GM12878 (cell line): ENCODE measurements at regions not wholly inside any gene's neighbourhood (a gene's known extent, or its start where the extent isn't known, plus 50 kb on each side); places are given as distances from the start of the nearest gene placed in this dataset.

Source experiments
- BHLHE40 ChIP-seq, 2 experiments: fragments of 450-650 bp in 1 of 2; IDR thresholded peaks; 2 replicates each; pipeline ENCODE4 v1.6.1; 2011 to 2017; ENCODE audit warnings: low read depth in 2 of 2, borderline replicate concordance in 1 of 2, improper control_type of control experiment in 1 of 2, low read length in 1 of 2, mild to moderate bottlenecking in 1 of 2
- CBFB ChIP-seq: IDR thresholded peaks from 2 replicates; pipeline ENCODE4 v1.6.1; 2016; ENCODE audit warnings: antibody characterized with exemption, low read depth
- CBX3 ChIP-seq: fragments of 200-600 bp; sonication (generic); IDR thresholded peaks from 2 replicates; pipeline ENCODE4 v1.6.1; 2016; ENCODE audit warnings: low read depth, borderline replicate concordance
- CREM ChIP-seq: IDR thresholded peaks from 2 replicates; pipeline ENCODE4 v1.6.1; 2014; ENCODE audit warnings: antibody characterized with exemption, low read depth
- E2F4 ChIP-seq: IDR thresholded peaks from 2 replicates; pipeline ENCODE4 v1.6.1; 2012; ENCODE audit warnings: low read depth, low read length, improper control_type of control experiment
- ELK1 ChIP-seq: IDR thresholded peaks from 2 replicates; pipeline ENCODE4 v1.6.1; 2012; ENCODE audit warnings: low read depth, low read length, improper control_type of control experiment
- ETV6 ChIP-seq, 2 experiments: fragments of 450-650 bp in 1 of 2; IDR thresholded peaks in 1 of 2; conservative IDR thresholded peaks in 1 of 2; 2 replicates each; pipeline ENCODE4 v1.6.1; 2014; ENCODE audit warnings: antibody characterized with exemption in 1 of 2, borderline replicate concordance in 1 of 2, low read depth in 1 of 2, mild to moderate bottlenecking in 1 of 2, moderate library complexity in 1 of 2
- HCFC1 ChIP-seq: fragments of 150-350 bp; IDR thresholded peaks from 2 replicates; pipeline ENCODE4 v1.6.1; 2014; ENCODE audit warnings: low read length
- HDGF ChIP-seq: fragments of 450-650 bp; IDR thresholded peaks from 2 replicates; pipeline ENCODE4 v1.6.1; 2016; ENCODE audit warnings: antibody characterized with exemption
- MAX ChIP-seq: IDR thresholded peaks from 2 replicates; pipeline ENCODE4 v1.6.1; 2012; ENCODE audit warnings: low read depth, low read length, improper control_type of control experiment
- MEF2B ChIP-seq: fragments of 450-650 bp; IDR thresholded peaks from 2 replicates; pipeline ENCODE4 v1.6.1; 2018; ENCODE audit warnings: mild to moderate bottlenecking, moderate library complexity; ENCODE audit not compliant: partially characterized antibody, poor library complexity, severe bottlenecking
- MYB ChIP-seq: fragments of 150-350 bp; IDR thresholded peaks from 2 replicates; pipeline ENCODE4 v1.6.1; 2014; ENCODE audit warnings: mild to moderate bottlenecking, low read depth, low read length, borderline replicate concordance
- NR2C2 ChIP-seq: IDR thresholded peaks from 2 replicates; pipeline ENCODE4 v1.6.1; 2011; ENCODE audit warnings: borderline replicate concordance, low read depth; ENCODE audit not compliant: control insufficient read depth, insufficient read length
- RCOR1 ChIP-seq: conservative IDR thresholded peaks from 2 replicates; pipeline ENCODE4 v1.6.1; 2012; ENCODE audit warnings: low read depth, low read length, improper control_type of control experiment
- SIX5 ChIP-seq: IDR thresholded peaks from 2 replicates; pipeline ENCODE4 v1.6.1; 2011; ENCODE audit warnings: mild to moderate bottlenecking, low read depth, low read length, moderate library complexity; ENCODE audit not compliant: severe bottlenecking
- SMARCA5 ChIP-seq: fragments of 450-650 bp; IDR thresholded peaks from 2 replicates; pipeline ENCODE4 v1.6.1; 2017; ENCODE audit warnings: mild to moderate bottlenecking
- SP1 ChIP-seq: IDR thresholded peaks from one replicate; pipeline ENCODE4 v1.6.1; 2011; ENCODE audit warnings: low read depth, low read length
- STAT3 ChIP-seq: IDR thresholded peaks from 2 replicates; pipeline ENCODE4 v1.6.1; 2011; ENCODE audit warnings: low read depth, low read length, improper control_type of control experiment
- SUZ12 ChIP-seq: fragments of 200-600 bp; sonication (generic); IDR thresholded peaks from one replicate; pipeline ENCODE4 v1.6.1; 2018; ENCODE audit warnings: antibody characterized with exemption, mild to moderate bottlenecking; ENCODE audit not compliant: unreplicated experiment
- TARDBP ChIP-seq: IDR thresholded peaks from 2 replicates; pipeline ENCODE4 v1.6.1; 2016; ENCODE audit warnings: borderline replicate concordance
- WRNIP1 ChIP-seq: IDR thresholded peaks from 2 replicates; pipeline ENCODE4 v1.6.1; 2011; ENCODE audit warnings: low read depth, low read length, improper control_type of control experiment, borderline replicate concordance
- ZNF384 ChIP-seq: IDR thresholded peaks from 2 replicates; pipeline ENCODE4 v1.6.1; 2012; ENCODE audit warnings: low read depth, mild to moderate bottlenecking, low read length, improper control_type of control experiment, borderline replicate concordance
- TF ChIP-seq, protein P1 (sequence below): fragments of 450-650 bp; IDR thresholded peaks from 2 replicates; pipeline ENCODE4 v1.6.1; 2018; ENCODE audit warnings: borderline replicate concordance, mild to moderate bottlenecking; ENCODE audit not compliant: partially characterized antibody
- TF ChIP-seq, protein P2 (sequence below), 3 experiments: IDR thresholded peaks in 2 of 3; conservative IDR thresholded peaks in 1 of 3; 2 replicates each; pipeline ENCODE4 v1.5.1; 2011; ENCODE audit warnings: low read depth in 3 of 3, low read length in 3 of 3, mild to moderate bottlenecking in 3 of 3, control low read depth in 2 of 3, moderate library complexity in 2 of 3, inconsistent platforms in 1 of 3, mixed read lengths in 1 of 3; ENCODE audit not compliant: control insufficient read depth in 2 of 3, insufficient read depth in 1 of 3; ENCODE audit errors: extremely low read depth in 1 of 3

GRCh38 chr10:83990126-83990525 lies 149.2 kb upstream of the GHITM start (continued):
- TF ChIP-seq NR2C2 (no peak), SP1 (no peak), ZNF384 (no peak), SMARCA5 (no peak), WRNIP1 (no peak), ELK1 (no peak), STAT3 (no peak), HCFC1 (no peak), E2F4 (no peak), MAX (no peak), SIX5 (no peak), CREM (no peak), HDGF (no peak), MEF2B (peak; percentile 61), CBFB (peak; percentile 81), MYB (no peak), SUZ12 (no peak), BHLHE40 (IDR thresholded peaks at IDR 0.05; ENCODE audit: borderline replicate concordance in 1 of 2, low read depth in 2 of 2, low read length in 1 of 2) (peak; percentile 64 to 78), ETV6 (conservative IDR thresholded peaks at IDR 0.05 in 1 of 2, IDR thresholded peaks at IDR 0.05 in 1 of 2; ENCODE audit: borderline replicate concordance in 1 of 2, low read depth in 1 of 2) (no peak), RCOR1 (no peak), TARDBP (no peak), CBX3 (no peak)
- TF ChIP-seq, protein P1, sequence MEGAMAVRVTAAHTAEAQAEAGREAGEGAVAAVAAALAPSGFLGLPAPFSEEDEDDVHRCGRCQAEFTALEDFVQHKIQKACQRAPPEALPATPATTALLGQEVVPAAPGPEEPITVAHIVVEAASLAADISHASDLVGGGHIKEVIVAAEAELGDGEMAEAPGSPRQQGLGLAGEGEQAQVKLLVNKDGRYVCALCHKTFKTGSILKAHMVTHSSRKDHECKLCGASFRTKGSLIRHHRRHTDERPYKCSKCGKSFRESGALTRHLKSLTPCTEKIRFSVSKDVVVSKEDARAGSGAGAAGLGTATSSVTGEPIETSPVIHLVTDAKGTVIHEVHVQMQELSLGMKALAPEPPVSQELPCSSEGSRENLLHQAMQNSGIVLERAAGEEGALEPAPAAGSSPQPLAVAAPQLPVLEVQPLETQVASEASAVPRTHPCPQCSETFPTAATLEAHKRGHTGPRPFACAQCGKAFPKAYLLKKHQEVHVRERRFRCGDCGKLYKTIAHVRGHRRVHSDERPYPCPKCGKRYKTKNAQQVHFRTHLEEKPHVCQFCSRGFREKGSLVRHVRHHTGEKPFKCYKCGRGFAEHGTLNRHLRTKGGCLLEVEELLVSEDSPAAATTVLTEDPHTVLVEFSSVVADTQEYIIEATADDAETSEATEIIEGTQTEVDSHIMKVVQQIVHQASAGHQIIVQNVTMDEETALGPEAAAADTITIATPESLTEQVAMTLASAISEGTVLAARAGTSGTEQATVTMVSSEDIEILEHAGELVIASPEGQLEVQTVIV = no peak
- TF ChIP-seq, protein P2, sequence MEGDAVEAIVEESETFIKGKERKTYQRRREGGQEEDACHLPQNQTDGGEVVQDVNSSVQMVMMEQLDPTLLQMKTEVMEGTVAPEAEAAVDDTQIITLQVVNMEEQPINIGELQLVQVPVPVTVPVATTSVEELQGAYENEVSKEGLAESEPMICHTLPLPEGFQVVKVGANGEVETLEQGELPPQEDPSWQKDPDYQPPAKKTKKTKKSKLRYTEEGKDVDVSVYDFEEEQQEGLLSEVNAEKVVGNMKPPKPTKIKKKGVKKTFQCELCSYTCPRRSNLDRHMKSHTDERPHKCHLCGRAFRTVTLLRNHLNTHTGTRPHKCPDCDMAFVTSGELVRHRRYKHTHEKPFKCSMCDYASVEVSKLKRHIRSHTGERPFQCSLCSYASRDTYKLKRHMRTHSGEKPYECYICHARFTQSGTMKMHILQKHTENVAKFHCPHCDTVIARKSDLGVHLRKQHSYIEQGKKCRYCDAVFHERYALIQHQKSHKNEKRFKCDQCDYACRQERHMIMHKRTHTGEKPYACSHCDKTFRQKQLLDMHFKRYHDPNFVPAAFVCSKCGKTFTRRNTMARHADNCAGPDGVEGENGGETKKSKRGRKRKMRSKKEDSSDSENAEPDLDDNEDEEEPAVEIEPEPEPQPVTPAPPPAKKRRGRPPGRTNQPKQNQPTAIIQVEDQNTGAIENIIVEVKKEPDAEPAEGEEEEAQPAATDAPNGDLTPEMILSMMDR (IDR thresholded peaks at IDR 0.05 in 2 of 3, conservative IDR thresholded peaks at IDR 0.05 in 1 of 3; ENCODE audit: control insufficient read depth in 2 of 3, extremely low read depth in 1 of 3, insufficient read depth in 1 of 3, low read depth in 3 of 3, low read length in 3 of 3) = no peak
